GM21447 (cell line): ENCODE measurements at regions not wholly inside any gene's neighbourhood (a gene's known extent, or its start where the extent isn't known, plus 50 kb on each side); places are given as distances from the start of the nearest gene placed in this dataset.
"Not testable (repeated sequence)": the region's sequence is repeated elsewhere in the genome, so short reads cannot be mapped to it uniquely, and the experiment has no call there.

Source experiments
- ATAC-seq: cut with Tn5 transposase; IDR thresholded peaks from one replicate; pipeline ENCODE4 v1.9.1; 2021; ENCODE audit not compliant: unreplicated experiment

- ATAC-seq = no peak
These were observed 432.7 kb upstream of the SMIM21 start for GRCh38 chr18:75860166-75860565.

GRCh38 chr18:75859533-75859932 is 432.0 kb upstream of the SMIM21 start:
- ATAC-seq = no peak

GRCh38 chr18:75858754-75859153 is 431.3 kb upstream of the SMIM21 start:
- no peak for ATAC-seq

GRCh38 chr18:75857558-75857957 is 430.1 kb upstream of the SMIM21 start:
- ATAC-seq = no peak

- ATAC-seq = no peak
These were observed 427.3 kb upstream of the SMIM21 start for GRCh38 chr18:75854808-75855207.

GRCh38 chr18:75854174-75854573 is 426.7 kb upstream of the SMIM21 start:
- ATAC-seq = no peak

- ATAC-seq = no peak
These were observed 418.8 kb upstream of the SMIM21 start for GRCh38 chr18:75846321-75846720.

- no peak for ATAC-seq
These were observed 417.9 kb upstream of the SMIM21 start for GRCh38 chr18:75845413-75845812.

GRCh38 chr18:75844146-75844545 is 416.6 kb upstream of the SMIM21 start:
- ATAC-seq = no peak

- ATAC-seq = no peak
These were observed 412.6 kb upstream of the SMIM21 start for GRCh38 chr18:75840131-75840530.

GRCh38 chr18:75839686-75840085 is 412.2 kb upstream of the SMIM21 start:
- not testable (repeated sequence) for ATAC-seq

GRCh38 chr18:75839041-75839440 is 411.5 kb upstream of the SMIM21 start:
- no peak for ATAC-seq

GRCh38 chr18:75837316-75837715 is 409.8 kb upstream of the SMIM21 start:
- no peak for ATAC-seq

- ATAC-seq = no peak
These were observed 409.0 kb upstream of the SMIM21 start for GRCh38 chr18:75836516-75836915.

- no peak for ATAC-seq
These were observed 404.5 kb upstream of the SMIM21 start for GRCh38 chr18:75831960-75832359.

- ATAC-seq = no peak
These were observed 403.3 kb upstream of the SMIM21 start for GRCh38 chr18:75830828-75831227.

GRCh38 chr18:75829091-75829490 is 401.6 kb upstream of the SMIM21 start:
- ATAC-seq = no peak

GRCh38 chr18:75828379-75828778 is 400.9 kb upstream of the SMIM21 start:
- no peak for ATAC-seq

GRCh38 chr18:75827751-75828287 is 400.3 kb upstream of the SMIM21 start:
- no peak for ATAC-seq

- no peak for ATAC-seq
These were observed 397.2 kb upstream of the SMIM21 start for GRCh38 chr18:75824661-75825060.

- no peak for ATAC-seq
These were observed 396.0 kb upstream of the SMIM21 start for GRCh38 chr18:75823471-75823870.

- no peak for ATAC-seq
These were observed 390.9 kb upstream of the SMIM21 start for GRCh38 chr18:75818383-75818782.

GRCh38 chr18:75815767-75816166 is 388.3 kb upstream of the SMIM21 start:
- no peak for ATAC-seq

GRCh38 chr18:75812761-75813160 is 385.3 kb upstream of the SMIM21 start:
- no peak for ATAC-seq
